ENCODE measurements at regions not wholly inside any gene's neighbourhood (a gene's known extent, or its start where the extent isn't known, plus 50 kb on each side); places are given as distances from the start of the nearest gene placed in this dataset.

- WGBS = 63% methylated on average over 2 of the region's 2 CpGs
- no peak overlapping the region for H3K27ac ChIP-seq (replicated peaks in 1 of 4)
These were observed 2823.7 kb upstream of the PCDH20 start for GRCh38 chr13:64239372-64239771.

GRCh38 chr13:64234255-64234654 lies 2818.6 kb upstream of the PCDH20 start:
- TF ChIP-seq POLR2AphosphoS5 (IDR thresholded peaks at IDR 0.05) (no peak), CTCF (IDR thresholded peaks at IDR 0.05) (no peak), POLR2A (IDR thresholded peaks at IDR 0.05; ENCODE audit: low read depth) (no peak), EP300 (IDR thresholded peaks at IDR 0.05) (no peak)
- 81% methylated on average over 4 of the region's 4 CpGs for WGBS
- intact Hi-C loops (cut with DNase I) = no loop called here
- no peaks in the 10 kb centered on the region for H3K36me3 ChIP-seq
- no peaks in the 10 kb centered on the region for H3K27me3 ChIP-seq
- DNase-seq (ENCODE audit: extremely low spot score) = no peak
- no peak overlapping the region for H3K27ac ChIP-seq (replicated peaks in 1 of 4)
- no peak overlapping the region for H3K4me3 ChIP-seq
- no peaks in the 10 kb centered on the region for H3K9me3 ChIP-seq
- no peaks in the 10 kb centered on the region for H3K4me1 ChIP-seq

More at GRCh38 chr13:64239372-64239771, 2823.7 kb upstream of the PCDH20 start:
- no peak for DNase-seq (ENCODE audit: extremely low spot score)
- H3K27me3 ChIP-seq = no peaks in the 10 kb centered on the region
- no peak overlapping the region for H3K4me3 ChIP-seq
- TF ChIP-seq EP300 (IDR thresholded peaks at IDR 0.05) (no peak), CTCF (IDR thresholded peaks at IDR 0.05) (no peak), POLR2AphosphoS5 (IDR thresholded peaks at IDR 0.05) (no peak), POLR2A (IDR thresholded peaks at IDR 0.05; ENCODE audit: low read depth) (no peak)
- intact Hi-C loops (cut with DNase I) = no loop called here
- no peaks in the 10 kb centered on the region for H3K4me1 ChIP-seq
- no peaks in the 10 kb centered on the region for H3K36me3 ChIP-seq
- no peaks in the 10 kb centered on the region for H3K9me3 ChIP-seq

- 98% methylated on average over 3 of the region's 3 CpGs for WGBS
- intact Hi-C loops (cut with DNase I) = no loop called here
- Histone ChIP-seq H3K9me3 (peaks cover 0 to 9% (median 0%) of the 10 kb centered on the region in 4 donors), H3K27me3 (no peaks in the 10 kb centered on the region), H3K4me3 (no peak overlapping the region), H3K27ac (replicated peaks in 1 of 4) (no peak overlapping the region), H3K36me3 (no peaks in the 10 kb centered on the region), H3K4me1 (no peaks in the 10 kb centered on the region)
- TF ChIP-seq CTCF (IDR thresholded peaks at IDR 0.05) (no peak), POLR2AphosphoS5 (IDR thresholded peaks at IDR 0.05) (no peak), EP300 (IDR thresholded peaks at IDR 0.05) (no peak), POLR2A (IDR thresholded peaks at IDR 0.05; ENCODE audit: low read depth) (no peak)
- no peak for DNase-seq (ENCODE audit: extremely low spot score)
These were observed 2807.4 kb upstream of the PCDH20 start for GRCh38 chr13:64223016-64223415.

GRCh38 chr13:64206430-64207225 lies 2791.0 kb upstream of the PCDH20 start:
- TF ChIP-seq POLR2A (IDR thresholded peaks at IDR 0.05; ENCODE audit: low read depth) (no peak), EP300 (IDR thresholded peaks at IDR 0.05) (no peak), POLR2AphosphoS5 (IDR thresholded peaks at IDR 0.05) (no peak), CTCF (IDR thresholded peaks at IDR 0.05) (no peak)
- 88% methylated on average over 8 of the region's 9 CpGs for WGBS
- Histone ChIP-seq H3K9me3 (no peaks in the 10 kb centered on the region), H3K4me3 (no peak overlapping the region), H3K27me3 (no peaks in the 10 kb centered on the region), H3K4me1 (no peaks in the 10 kb centered on the region), H3K36me3 (no peaks in the 10 kb centered on the region), H3K27ac (replicated peaks in 1 of 4) (no peak overlapping the region)
- intact Hi-C loops (cut with DNase I) = no loop called here
- DNase-seq (ENCODE audit: extremely low spot score) = no peak

GRCh38 chr13:64202517-64202916 lies 2786.9 kb upstream of the PCDH20 start:
- Histone ChIP-seq H3K9me3 (no peaks in the 10 kb centered on the region), H3K4me3 (no peak overlapping the region), H3K36me3 (no peaks in the 10 kb centered on the region), H3K4me1 (no peaks in the 10 kb centered on the region), H3K27ac (replicated peaks in 1 of 4) (no peak overlapping the region), H3K27me3 (no peaks in the 10 kb centered on the region)
- no peak for TF ChIP-seq CTCF (IDR thresholded peaks at IDR 0.05)
- no peak for TF ChIP-seq POLR2AphosphoS5 (IDR thresholded peaks at IDR 0.05)
- TF ChIP-seq POLR2A (IDR thresholded peaks at IDR 0.05; ENCODE audit: low read depth) = no peak
- no peak for TF ChIP-seq EP300 (IDR thresholded peaks at IDR 0.05)
- intact Hi-C loops (cut with DNase I) = no loop called here
- DNase-seq (ENCODE audit: extremely low spot score) = no peak
- WGBS = 48% methylated on average over 1 of the region's 1 CpG

All from esophagus muscularis mucosa (tissue), 4 donors.